Suprapubic skin (tissue), 4 donors: ENCODE measurements at regions not wholly inside any gene's neighbourhood (a gene's known extent, or its start where the extent isn't known, plus 50 kb on each side); places are given as distances from the start of the nearest gene placed in this dataset.

Source experiments
- DNase-seq, 2 donors: peaks; one replicate each; pipeline ENCODE4 v3.0.0-alpha.2; 2019; ENCODE audit warnings: low spot score in 2 of 2
- H3K27ac ChIP-seq: fragments of 200-600 bp; sonication (generic); one replicate; pipeline ENCODE4 v1.5.1; 2019
- H3K27me3 ChIP-seq: fragments of 200-600 bp; sonication (generic); one replicate; pipeline ENCODE4 v1.5.1; 2019
- H3K36me3 ChIP-seq: fragments of 200-600 bp; sonication (generic); one replicate; pipeline ENCODE4 v1.5.1; 2019
- H3K4me1 ChIP-seq: fragments of 200-600 bp; sonication (generic); one replicate; pipeline ENCODE4 v1.5.1; 2019
- H3K4me3 ChIP-seq: fragments of 200-600 bp; sonication (generic); one replicate; pipeline ENCODE4 v1.5.1; 2019; ENCODE audit warnings: mild to moderate bottlenecking
- H3K9me3 ChIP-seq: fragments of 200-600 bp; sonication (generic); one replicate; pipeline ENCODE4 v1.5.1; 2019
- CTCF ChIP-seq, 2 donors: fragments of 200-600 bp in 1 of 2; fragments of 450-650 bp in 1 of 2; sonication (generic) in 1 of 2; IDR thresholded peaks; one replicate each; pipeline ENCODE4 v1.5.1; 2016 to 2019; ENCODE audit warnings: antibody characterized with exemption in 2 of 2, mild to moderate bottlenecking in 1 of 2, moderate library complexity in 1 of 2
- EP300 ChIP-seq: sonication (generic); formaldehyde crosslinking; IDR thresholded peaks from one replicate; pipeline ENCODE4 v1.6.1; 2017; ENCODE audit warnings: antibody characterized with exemption
- POLR2A ChIP-seq, 2 donors: fragments of 450-650 bp; IDR thresholded peaks; one replicate each; pipeline ENCODE4 v1.6.1; 2017; ENCODE audit warnings: antibody characterized with exemption in 2 of 2, mild to moderate bottlenecking in 2 of 2, moderate library complexity in 2 of 2
- POLR2AphosphoS5 ChIP-seq, 3 donors: sonication (generic); formaldehyde crosslinking; IDR thresholded peaks; one replicate each; pipeline ENCODE4 v1.6.1; 2017; ENCODE audit warnings: antibody characterized with exemption in 3 of 3
- WGBS: methylation state at CpG from one replicate; pipeline ENCODE4 v1.1.5; 2018; 5-methylcytosine and 5-hydroxymethylcytosine counted together

GRCh38 chr11:91104237-91104636 lies 881.4 kb upstream of the CHORDC1 start:
- peaks cover 2% of the 10 kb centered on the region for H3K9me3 ChIP-seq
- H3K4me1 ChIP-seq = no peaks in the 10 kb centered on the region
- no peak for DNase-seq
- no peak for TF ChIP-seq POLR2A (IDR thresholded peaks at IDR 0.05)
- TF ChIP-seq EP300 = no peak
- no peak for TF ChIP-seq CTCF (IDR thresholded peaks at IDR 0.05)
- TF ChIP-seq POLR2AphosphoS5 (IDR thresholded peaks at IDR 0.05) = no peak
- 23% methylated on average over 2 of the region's 2 CpGs for WGBS
- no peak overlapping the region for H3K4me3 ChIP-seq
- no peak overlapping the region for H3K27ac ChIP-seq
- H3K36me3 ChIP-seq = no peaks in the 10 kb centered on the region
- H3K27me3 ChIP-seq = no peaks in the 10 kb centered on the region

- no peak for DNase-seq
- no peaks in the 10 kb centered on the region for H3K36me3 ChIP-seq
- no peaks in the 10 kb centered on the region for H3K27me3 ChIP-seq
- H3K27ac ChIP-seq = no peak overlapping the region
- H3K9me3 ChIP-seq = peaks cover 2% of the 10 kb centered on the region
- no peak overlapping the region for H3K4me3 ChIP-seq
- no peak for TF ChIP-seq POLR2A (IDR thresholded peaks at IDR 0.05)
- TF ChIP-seq CTCF (IDR thresholded peaks at IDR 0.05) = no peak
- no peak for TF ChIP-seq POLR2AphosphoS5 (IDR thresholded peaks at IDR 0.05)
- no peak for TF ChIP-seq EP300
- WGBS = 80% methylated on average over 3 of the region's 3 CpGs
- H3K4me1 ChIP-seq = no peaks in the 10 kb centered on the region
Observed at GRCh38 chr11:91100427-91100826, 877.6 kb upstream of the CHORDC1 start.

GRCh38 chr11:91097083-91097482 lies 874.2 kb upstream of the CHORDC1 start:
- Histone ChIP-seq H3K9me3 (no peaks in the 10 kb centered on the region), H3K4me3 (no peak overlapping the region), H3K27ac (no peak overlapping the region), H3K4me1 (no peaks in the 10 kb centered on the region), H3K27me3 (no peaks in the 10 kb centered on the region), H3K36me3 (no peaks in the 10 kb centered on the region)
- TF ChIP-seq POLR2AphosphoS5 (IDR thresholded peaks at IDR 0.05) (no peak), POLR2A (IDR thresholded peaks at IDR 0.05) (no peak), CTCF (IDR thresholded peaks at IDR 0.05) (no peak)
- DNase-seq = no peak
- 63% methylated on average over 2 of the region's 2 CpGs for WGBS

- no peaks in the 10 kb centered on the region for H3K27me3 ChIP-seq
- H3K27ac ChIP-seq = no peak overlapping the region
- H3K4me1 ChIP-seq = no peaks in the 10 kb centered on the region
- H3K9me3 ChIP-seq = no peaks in the 10 kb centered on the region
- TF ChIP-seq CTCF (IDR thresholded peaks at IDR 0.05) (no peak), EP300 (no peak), POLR2A (IDR thresholded peaks at IDR 0.05) (no peak), POLR2AphosphoS5 (IDR thresholded peaks at IDR 0.05) (no peak)
- DNase-seq = no peak
- H3K36me3 ChIP-seq = no peaks in the 10 kb centered on the region
- no peak overlapping the region for H3K4me3 ChIP-seq
Observed at GRCh38 chr11:91093141-91093540, 870.3 kb upstream of the CHORDC1 start.

- no peaks in the 10 kb centered on the region for H3K27me3 ChIP-seq
- DNase-seq = no peak
- TF ChIP-seq POLR2A (IDR thresholded peaks at IDR 0.05) (no peak), EP300 (no peak), CTCF (IDR thresholded peaks at IDR 0.05) (no peak), POLR2AphosphoS5 (IDR thresholded peaks at IDR 0.05) (no peak)
- no peak overlapping the region for H3K4me3 ChIP-seq
- no peaks in the 10 kb centered on the region for H3K4me1 ChIP-seq
- no peak overlapping the region for H3K27ac ChIP-seq
- H3K9me3 ChIP-seq = no peaks in the 10 kb centered on the region
- no peaks in the 10 kb centered on the region for H3K36me3 ChIP-seq
Observed at GRCh38 chr11:91091563-91091962, 868.7 kb upstream of the CHORDC1 start.
